CD1c-positive myeloid dendritic cell (primary cell): ENCODE measurements at regions not wholly inside any gene's neighbourhood (a gene's known extent, or its start where the extent isn't known, plus 50 kb on each side); places are given as distances from the start of the nearest gene placed in this dataset.
"Not testable (repeated sequence)": the region's sequence is repeated elsewhere in the genome, so short reads cannot be mapped to it uniquely, and the experiment has no call there.

Experiments
- DNase-seq: peaks from one replicate; pipeline ENCODE4 v3.0.0-alpha.2; 2016; ENCODE audit errors: extremely low spot score

- DNase-seq = no peak
Observed at GRCh38 chr6:8180327-8181159, 78.2 kb upstream of the EEF1E1 start.

- DNase-seq = no peak
Observed at GRCh38 chr6:8177721-8178120, 75.4 kb upstream of the EEF1E1 start.

- DNase-seq = no peak
Observed at GRCh38 chr6:8175046-8175777, 72.9 kb upstream of the EEF1E1 start.

- no peak for DNase-seq
Observed at GRCh38 chr6:8174571-8174970, 72.2 kb upstream of the EEF1E1 start.

GRCh38 chr6:8172530-8172929 lies 70.2 kb upstream of the EEF1E1 start:
- DNase-seq = no peak

- no peak for DNase-seq
Observed at GRCh38 chr6:8170754-8171153, 68.4 kb upstream of the EEF1E1 start.

GRCh38 chr6:8170245-8170644 lies 67.9 kb upstream of the EEF1E1 start:
- DNase-seq = no peak

- DNase-seq = no peak
Observed at GRCh38 chr6:8166156-8166555, 63.8 kb upstream of the EEF1E1 start.

GRCh38 chr6:8165008-8165407 lies 62.7 kb upstream of the EEF1E1 start:
- not testable (repeated sequence) for DNase-seq

GRCh38 chr6:8164281-8164680 lies 61.9 kb upstream of the EEF1E1 start:
- not testable (repeated sequence) for DNase-seq

- no peak for DNase-seq
Observed at GRCh38 chr6:8159966-8160365, 57.6 kb upstream of the EEF1E1 start.

- DNase-seq = no peak
Observed at GRCh38 chr6:8157839-8158238, 55.5 kb upstream of the EEF1E1 start.

- no peak for DNase-seq
Observed at GRCh38 chr6:8155259-8156012, 53.1 kb upstream of the EEF1E1 start.
